Caki2 (cell line): ENCODE measurements at regions not wholly inside any gene's neighbourhood (a gene's known extent, or its start where the extent isn't known, plus 50 kb on each side); places are given as distances from the start of the nearest gene placed in this dataset.

Source experiments
- DNase-seq: peaks from one replicate; pipeline ENCODE4 v3.0.0-alpha.2; 2015; ENCODE audit warnings: low read depth
- in situ Hi-C: cut with HindIII; loops from 2 replicates; pipeline ENCODE4 v1.10.0; 2016; ENCODE audit warnings: low sequenced_read_pairs, low pct_unique_long_range_greater_than_20kb, mixed read lengths

DNA sequence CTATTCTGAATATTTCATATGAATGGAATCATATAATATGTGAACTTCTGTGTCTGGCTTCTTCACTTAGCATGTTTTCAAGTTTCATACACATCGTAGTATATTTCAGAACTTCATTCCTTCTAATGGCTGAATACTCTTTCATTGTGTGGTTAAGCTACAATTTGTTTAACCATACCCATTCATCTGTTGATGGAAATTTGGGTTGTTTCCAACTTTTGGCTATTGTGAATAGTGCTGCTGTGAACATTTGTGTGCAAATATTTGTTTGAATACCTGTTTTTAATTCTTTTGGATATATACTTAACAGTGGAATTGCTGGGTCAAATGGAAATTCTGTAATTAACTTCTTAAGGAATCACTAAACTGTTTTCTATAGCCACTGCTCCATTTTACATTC, 86.0 kb upstream of the MDFIC start:
- no peak for DNase-seq
- in situ Hi-C loops = no loop called here

GRCh38 chr7:114842551-114843065, 79.3 kb upstream of the MDFIC start:
- DNase-seq = no peak
- in situ Hi-C loops = no loop called here

DNA sequence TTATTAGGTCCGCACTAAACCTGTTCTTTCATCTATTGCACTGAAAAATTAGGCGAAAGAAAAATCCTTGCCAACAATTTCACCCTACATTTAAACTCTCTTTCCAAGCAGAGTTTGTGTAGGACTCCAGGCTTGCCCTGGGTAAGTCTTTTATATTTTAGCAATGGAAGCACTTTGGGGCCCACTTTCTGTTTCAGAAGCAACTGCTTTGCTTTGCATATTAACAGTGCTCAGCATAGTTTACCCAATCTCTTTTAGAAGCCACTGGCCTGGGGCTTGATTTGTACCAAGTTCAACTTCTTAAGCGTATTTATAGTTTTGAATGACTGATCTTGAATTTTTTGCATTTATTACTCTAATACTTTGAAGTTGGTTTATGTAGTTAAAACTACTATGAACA, 78.8 kb upstream of the MDFIC start:
- no peak for DNase-seq
- in situ Hi-C loops = no loop called here

DNA sequence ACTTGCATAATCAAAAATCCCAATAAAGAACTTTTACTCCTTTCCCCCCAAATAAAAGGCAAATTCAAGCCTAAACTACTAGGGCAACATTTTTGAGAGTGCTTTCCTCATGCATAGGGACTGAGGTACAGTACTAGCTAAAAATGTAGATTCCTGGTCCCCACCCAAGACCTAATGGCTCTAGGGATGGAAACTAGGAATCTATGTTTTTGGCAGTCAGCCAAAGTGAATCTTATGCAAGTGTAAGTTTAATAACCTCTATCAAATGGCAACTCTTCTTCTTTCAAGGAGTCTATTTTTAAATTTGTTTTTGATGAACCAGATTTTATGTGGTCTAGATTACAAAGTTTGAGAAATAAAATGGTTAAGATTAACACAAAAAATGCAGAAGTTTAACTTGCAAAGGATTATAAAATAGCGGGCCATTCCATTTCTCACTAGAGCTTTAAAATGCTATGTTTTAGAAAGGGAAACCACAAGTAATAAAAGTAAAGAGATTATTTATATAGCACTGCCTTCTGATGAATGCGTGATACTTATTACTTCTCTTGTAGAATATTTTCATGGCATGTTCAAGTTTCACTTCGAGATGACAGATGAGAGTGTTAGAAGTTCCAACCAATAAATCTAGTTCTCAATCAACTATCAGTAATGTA, 70.4 kb upstream of the MDFIC start:
- DNase-seq = no peak
- in situ Hi-C loops = no loop called here

GRCh38 chr7:114852293-114852692, 69.6 kb upstream of the MDFIC start:
- in situ Hi-C loops = no loop called here
- no peak for DNase-seq

DNA sequence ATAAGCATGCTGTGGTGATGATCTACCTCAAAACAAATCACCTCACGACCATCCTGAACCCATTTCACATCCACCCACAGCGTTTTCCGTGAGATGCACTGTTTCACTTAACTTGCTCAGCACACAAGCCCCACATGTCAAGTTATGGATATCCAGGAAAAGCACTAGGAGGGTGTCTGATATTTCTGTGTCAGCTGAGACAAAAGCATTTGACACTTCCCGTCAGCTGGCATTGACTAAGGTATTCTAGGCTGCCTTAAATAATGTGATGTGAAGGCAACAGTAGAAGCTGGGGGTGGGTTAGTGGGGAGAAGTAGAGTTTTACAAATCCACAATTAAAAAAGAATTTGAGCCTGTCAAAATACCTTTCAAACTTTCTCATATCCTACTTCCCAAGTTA, 68.7 kb upstream of the MDFIC start:
- DNase-seq = no peak
- in situ Hi-C loops = no loop called here

DNA sequence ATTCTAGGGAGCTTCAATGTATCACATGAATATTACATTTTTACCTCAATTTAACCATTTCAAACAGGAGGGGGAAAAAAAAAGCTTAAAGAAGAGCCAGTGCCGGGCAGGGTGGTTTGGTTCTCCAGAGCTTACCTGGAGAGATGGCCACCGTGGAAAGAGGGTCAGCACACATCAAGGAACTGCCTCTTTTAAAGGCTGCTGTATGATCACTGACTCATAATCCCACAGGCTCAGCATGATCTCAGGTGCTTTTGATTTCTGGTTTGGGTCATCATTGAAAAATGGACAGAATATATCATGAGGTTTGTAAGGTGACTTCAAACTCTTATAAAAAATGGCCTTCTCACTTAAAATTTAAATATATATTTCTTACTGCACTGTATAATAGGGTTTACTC, 67.5 kb upstream of the MDFIC start:
- no peak for DNase-seq
- in situ Hi-C loops = no loop called here

- peak; percentile 14 for DNase-seq
- in situ Hi-C loops = no loop called here
Measured at GRCh38 chr7:114856625-114857024, 65.3 kb upstream of the MDFIC start.

GRCh38 chr7:114857605-114858004, 64.3 kb upstream of the MDFIC start:
- in situ Hi-C loops = no loop called here
- no peak for DNase-seq

DNA sequence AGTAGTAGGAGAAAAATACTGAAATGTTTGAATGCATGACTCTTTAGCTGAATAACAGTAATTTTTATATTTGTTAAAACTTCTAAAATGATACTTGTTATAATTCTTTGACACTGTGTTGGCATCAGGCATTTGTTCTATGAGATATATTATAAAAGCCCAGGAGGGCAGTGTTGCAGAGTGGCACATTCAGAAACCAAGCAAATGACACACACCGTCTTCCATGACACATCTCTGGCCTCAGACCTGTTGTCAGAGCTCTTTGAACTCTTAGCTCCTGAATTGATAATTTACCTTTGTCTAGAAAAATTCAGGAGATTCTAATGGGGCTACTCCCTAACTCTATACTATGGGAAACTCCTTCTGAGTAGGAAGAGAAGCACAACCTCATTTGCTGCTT, 62.4 kb upstream of the MDFIC start:
- DNase-seq = no peak
- in situ Hi-C loops = no loop called here

GRCh38 chr7:114860206-114860605, 61.7 kb upstream of the MDFIC start:
- in situ Hi-C loops = no loop called here
- DNase-seq = no peak

DNA sequence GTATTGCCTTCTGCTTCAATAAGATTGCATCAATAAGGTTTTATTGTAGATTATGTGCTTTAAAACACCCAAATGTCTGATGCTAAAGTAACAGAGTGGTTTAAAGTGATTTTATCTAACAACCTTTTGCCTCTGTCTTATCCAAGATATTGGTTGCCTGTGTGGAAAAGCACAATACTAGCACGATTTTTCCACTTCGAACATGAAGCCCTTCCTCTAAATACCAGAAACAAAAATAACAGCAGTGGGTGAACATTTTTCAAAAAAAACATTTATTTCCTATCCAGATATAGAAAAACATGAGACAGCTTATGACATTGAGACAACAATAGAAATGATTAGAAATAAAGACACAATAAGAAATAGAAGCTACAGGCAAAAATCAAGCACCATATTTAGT, 59.5 kb upstream of the MDFIC start:
- in situ Hi-C loops = no loop called here
- no peak for DNase-seq

DNA sequence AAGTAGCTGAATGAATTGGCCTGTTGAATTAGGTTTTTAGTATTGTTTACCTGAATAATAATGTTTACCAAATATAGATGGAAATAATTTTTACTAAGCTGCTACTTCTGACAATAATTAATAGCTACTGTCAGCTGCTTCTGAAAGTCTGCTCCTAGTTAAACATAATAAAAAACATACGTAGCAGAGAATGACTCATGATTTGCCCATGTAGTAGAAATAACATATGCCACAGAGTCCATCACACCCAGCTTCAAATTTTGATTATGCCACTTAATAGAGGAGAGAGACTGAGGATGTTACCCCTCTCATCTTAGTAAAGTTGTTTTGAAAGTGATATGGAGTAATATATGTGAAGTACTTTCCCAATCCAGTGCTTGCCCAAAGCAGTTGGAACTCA, 57.6 kb upstream of the MDFIC start:
- in situ Hi-C loops = no loop called here
- peak; percentile 26 for DNase-seq

DNA sequence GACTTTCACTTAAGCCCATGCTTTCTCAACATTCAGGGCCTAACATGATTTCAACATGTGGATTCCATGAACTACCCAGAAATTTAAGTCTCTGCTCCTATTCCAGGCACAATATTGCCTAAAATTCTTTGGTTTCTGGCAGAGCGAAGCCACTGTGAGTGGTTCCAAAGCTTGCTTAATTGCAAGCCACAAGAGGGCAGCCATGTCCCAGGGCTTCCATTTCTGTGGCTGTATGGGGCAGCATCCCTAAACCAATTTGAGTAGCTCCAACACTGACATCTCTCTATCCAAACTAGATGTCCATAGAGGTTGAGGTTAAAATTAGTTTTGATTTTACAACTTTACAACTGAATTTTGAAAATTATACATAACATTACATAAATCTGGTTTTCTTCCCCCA, 56.3 kb upstream of the MDFIC start:
- no peak for DNase-seq
- in situ Hi-C loops = no loop called here
